SK-N-SH (cell line): ENCODE measurements at regions not wholly inside any gene's neighbourhood (a gene's known extent, or its start where the extent isn't known, plus 50 kb on each side); places are given as distances from the start of the nearest gene placed in this dataset.

ENCODE experiments used
- CTCF ChIA-PET: fragments of 300-600, 350-600 bp; formaldehyde crosslinking; extraction: SDS; loops from one replicate; lab custom pipeline; 2021; lab: Yijun Ruan, JAX
- POLR2A ChIA-PET: fragments of 350-600 bp; sonication (Branson Sonifier 250); formaldehyde crosslinking; extraction: SDS; loops from one replicate; lab custom pipeline; 2020; ENCODE audit warnings: antibody characterized with exemption, inconsistent platforms; lab: Yijun Ruan, JAX
- DNase-seq: peaks from one replicate; pipeline ENCODE4 v3.0.0; 2012
- H2AFZ ChIP-seq: fragments of 200-600 bp; sonication (generic); 2 replicates; pipeline ENCODE4 v1.8.1; 2016; ENCODE audit warnings: antibody characterized with exemption, mild to moderate bottlenecking, low read depth
- H3F3A ChIP-seq: fragments of 200-600 bp; sonication (generic); replicated peaks from 2 replicates; pipeline ENCODE3; 2016; ENCODE audit warnings: antibody characterized with exemption, mild to moderate bottlenecking; ENCODE audit not compliant: insufficient read depth
- H3K27ac ChIP-seq, 2 experiments: fragments of 200-500 bp in 1 of 2; fragments of 200-600 bp in 1 of 2; sonication (Bioruptor generic) in 1 of 2; sonication (generic), shearing (Covaris generic) in 1 of 2; 2 replicates each; pipeline versions ENCODE4 v1.5.1 to v1.6.1; 2014 to 2016; ENCODE audit warnings: low read depth in 2 of 2, inconsistent platforms in 1 of 2, low read length in 1 of 2, mild to moderate bottlenecking in 1 of 2, mixed read lengths in 1 of 2
- H3K27me3 ChIP-seq: fragments of 200-600 bp; sonication (generic), shearing (Covaris generic); 2 replicates; pipeline ENCODE4 v1.6.1; 2016; ENCODE audit warnings: mixed run types; ENCODE audit not compliant: insufficient read depth
- H3K36me3 ChIP-seq, 2 experiments: fragments of 200-500 bp in 1 of 2; fragments of 200-600 bp in 1 of 2; sonication (Bioruptor generic) in 1 of 2; sonication (generic) in 1 of 2; replicated peaks in 1 of 2; 2 replicates each; pipeline versions ENCODE3 to v1.5.1; 2014 to 2016; ENCODE audit warnings: low read length in 1 of 2, mild to moderate bottlenecking in 1 of 2; ENCODE audit not compliant: insufficient read depth in 2 of 2, control insufficient read depth in 1 of 2
- H3K4me1 ChIP-seq, 2 experiments: fragments of 200-500 bp in 1 of 2; fragments of 200-600 bp in 1 of 2; sonication (Bioruptor generic) in 1 of 2; sonication (generic), shearing (Covaris generic) in 1 of 2; 2 replicates each; pipeline versions ENCODE4 v1.5.1 to v1.6.1; 2014 to 2016; ENCODE audit warnings: low read depth in 1 of 2, low read length in 1 of 2, mixed run types in 1 of 2; ENCODE audit not compliant: insufficient read depth in 2 of 2, control insufficient read depth in 1 of 2
- H3K4me2 ChIP-seq: fragments of 200-600 bp; sonication (generic), shearing (Covaris generic); 2 replicates; pipeline ENCODE4 v1.6.1; 2017; ENCODE audit warnings: mixed run types
- H3K4me3 ChIP-seq, 2 experiments: fragments of 200-500 bp in 1 of 2; fragments of 200-600 bp in 1 of 2; sonication (Bioruptor generic) in 1 of 2; sonication (generic), shearing (Covaris generic) in 1 of 2; 2 replicates each; pipeline versions ENCODE4 v1.5.1 to v1.8.1; 2014 to 2016; ENCODE audit warnings: low read depth in 2 of 2, inconsistent platforms in 1 of 2, low read length in 1 of 2, mild to moderate bottlenecking in 1 of 2, mixed read lengths in 1 of 2, moderate library complexity in 1 of 2
- H3K79me2 ChIP-seq: fragments of 200-600 bp; sonication (generic); 2 replicates; pipeline ENCODE4 v1.8.1; 2017; ENCODE audit warnings: mild to moderate bottlenecking; ENCODE audit not compliant: insufficient read depth
- H3K9ac ChIP-seq: fragments of 200-600 bp; sonication (generic); 2 replicates; pipeline ENCODE4 v1.6.1; 2017; ENCODE audit warnings: mixed run types
- H3K9me2 ChIP-seq: fragments of 200-600 bp; sonication (generic); 2 replicates; pipeline ENCODE4 v1.6.1; 2017; ENCODE audit warnings: mixed run types
- H3K9me3 ChIP-seq: fragments of 200-600 bp; sonication (generic); 2 replicates; pipeline ENCODE4 v1.6.1; 2017; ENCODE audit warnings: mixed run types, mild to moderate bottlenecking, moderate library complexity
- H4K20me1 ChIP-seq: fragments of 200-600 bp; sonication (generic); 2 replicates; pipeline ENCODE4 v1.6.1; 2017; ENCODE audit warnings: mild to moderate bottlenecking, mixed run types; ENCODE audit not compliant: insufficient read depth
- CHD2 ChIP-seq: fragments of 150-350 bp; IDR thresholded peaks from 2 replicates; pipeline ENCODE4 v1.6.1; 2018; ENCODE audit warnings: low read length; ENCODE audit not compliant: partially characterized antibody
- EP300 ChIP-seq, 2 experiments: IDR thresholded peaks; 2 replicates each; pipeline versions ENCODE4 v1.4.0 to v1.6.1; 2012; ENCODE audit warnings: borderline replicate concordance in 1 of 2, low read depth in 1 of 2, low read length in 1 of 2
- FOSL2 ChIP-seq: IDR thresholded peaks from 2 replicates; pipeline ENCODE4 v1.4.0; 2012; ENCODE audit warnings: low read depth, mild to moderate bottlenecking, moderate library complexity, borderline replicate concordance
- FOXJ3 ChIP-seq: sonication (generic); formaldehyde crosslinking; IDR thresholded peaks from 2 replicates; pipeline ENCODE4 v1.5.1; 2020; ENCODE audit warnings: mild to moderate bottlenecking, missing genetic modification reagents
- FOXM1 ChIP-seq: IDR thresholded peaks from 2 replicates; pipeline ENCODE4 v1.4.0; 2012; ENCODE audit warnings: low read depth, mild to moderate bottlenecking
- GABPA ChIP-seq: IDR thresholded peaks from 2 replicates; pipeline ENCODE4 v1.4.0; 2012; ENCODE audit warnings: low read depth, mild to moderate bottlenecking
- MEF2A ChIP-seq: IDR thresholded peaks from 2 replicates; pipeline ENCODE4 v1.4.0; 2012; ENCODE audit warnings: low read depth, borderline replicate concordance
- NFIC ChIP-seq: IDR thresholded peaks from 2 replicates; pipeline ENCODE4 v1.4.0; 2012; ENCODE audit warnings: borderline replicate concordance
- POLR2AphosphoS5 ChIP-seq: IDR thresholded peaks from 2 replicates; pipeline ENCODE4 v1.6.1; 2012; ENCODE audit warnings: low read depth, low read length
- RCOR1 ChIP-seq: fragments of 150-350 bp; IDR thresholded peaks from 2 replicates; pipeline ENCODE4 v1.6.1; 2017; ENCODE audit warnings: antibody characterized with exemption, low read length
- RFX5 ChIP-seq: IDR thresholded peaks from 2 replicates; pipeline ENCODE4 v1.6.1; 2012; ENCODE audit warnings: mild to moderate bottlenecking, improper control_type of control experiment, low read length
- RXRA ChIP-seq: IDR thresholded peaks from 2 replicates; pipeline ENCODE4 v1.4.0; 2012; ENCODE audit warnings: low read depth, mild to moderate bottlenecking, borderline replicate concordance
- SIN3A ChIP-seq: IDR thresholded peaks from 2 replicates; pipeline ENCODE4 v1.6.1; 2012; ENCODE audit warnings: low read depth, mild to moderate bottlenecking, low read length, moderate library complexity, borderline replicate concordance
- SMC3 ChIP-seq: IDR thresholded peaks from 2 replicates; pipeline ENCODE4 v1.6.1; 2012; ENCODE audit warnings: low read depth, low read length, improper control_type of control experiment
- TEAD4 ChIP-seq: IDR thresholded peaks from 2 replicates; pipeline ENCODE4 v1.4.0; 2012; ENCODE audit warnings: mild to moderate bottlenecking, borderline replicate concordance; ENCODE audit not compliant: insufficient read depth
- YY1 ChIP-seq: IDR thresholded peaks from 2 replicates; pipeline ENCODE4 v1.4.0; 2012; ENCODE audit warnings: low read depth, mild to moderate bottlenecking
- WGBS: methylation state at CpG from one replicate; pipeline ENCODE4 v1.1.6; 2017; ENCODE audit warnings: low lambda C conversion rate; 5-methylcytosine and 5-hydroxymethylcytosine counted together
- TF ChIP-seq, protein P1 (sequence below): fragments of 150-350 bp; IDR thresholded peaks from 2 replicates; pipeline ENCODE4 v1.6.1; 2017; ENCODE audit warnings: antibody characterized with exemption, low read length, low read depth, borderline replicate concordance
- TF ChIP-seq, protein P2 (sequence below): IDR thresholded peaks from 2 replicates; pipeline ENCODE4; 2012

DNA sequence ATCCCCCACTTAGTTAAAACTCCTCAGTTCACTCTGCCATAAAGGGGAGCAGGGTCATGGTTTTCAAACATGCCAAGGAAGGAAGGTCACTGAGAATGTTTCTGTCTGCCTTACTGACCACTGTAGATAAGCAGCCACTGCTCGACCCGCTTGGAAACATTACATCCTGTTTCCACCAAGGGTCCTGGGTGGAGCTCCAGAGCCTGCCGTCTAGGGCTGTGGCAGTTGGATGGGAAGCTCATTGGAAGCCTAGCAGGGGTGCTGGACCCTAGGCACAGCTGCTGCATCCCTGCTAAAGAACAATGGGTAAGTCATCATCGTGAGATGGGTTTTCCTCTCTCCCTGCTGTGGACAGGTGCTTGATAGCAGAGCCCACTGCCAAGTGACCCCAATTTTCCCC, 76.0 kb upstream of the SRD5A3 start:
- WGBS, result 32% methylated on average over 4 of the region's 4 CpGs
- no peak for DNase-seq
- H3K9ac ChIP-seq, result no peak overlapping the region
- TF ChIP-seq FOSL2 (no peak), EP300 (IDR thresholded peaks at IDR 0.05; ENCODE audit: borderline replicate concordance in 1 of 2, low read depth in 1 of 2, low read length in 1 of 2) (no peak), POLR2AphosphoS5 (no peak), RXRA (no peak)
- H3K27me3 ChIP-seq, result no peaks in the 10 kb centered on the region; the same call in 1 of the 2 replicates
- H3K4me3 ChIP-seq, result no peak overlapping the region
- H3F3A ChIP-seq, result no peaks in the 10 kb centered on the region
- no peaks in the 10 kb centered on the region for H3K9me2 ChIP-seq
- ChIA-PET POLR2A (no interaction called here), CTCF (no interaction called here)
- no peaks in the 10 kb centered on the region for H4K20me1 ChIP-seq
- no peaks in the 10 kb centered on the region for H3K79me2 ChIP-seq
- H3K27ac ChIP-seq, result no peak overlapping the region
- no peak overlapping the region for H2AFZ ChIP-seq
- no peaks in the 10 kb centered on the region for H3K36me3 ChIP-seq
- H3K4me2 ChIP-seq, result no peak overlapping the region
- H3K9me3 ChIP-seq, result no peaks in the 10 kb centered on the region
- no peaks in the 10 kb centered on the region for H3K4me1 ChIP-seq

DNA sequence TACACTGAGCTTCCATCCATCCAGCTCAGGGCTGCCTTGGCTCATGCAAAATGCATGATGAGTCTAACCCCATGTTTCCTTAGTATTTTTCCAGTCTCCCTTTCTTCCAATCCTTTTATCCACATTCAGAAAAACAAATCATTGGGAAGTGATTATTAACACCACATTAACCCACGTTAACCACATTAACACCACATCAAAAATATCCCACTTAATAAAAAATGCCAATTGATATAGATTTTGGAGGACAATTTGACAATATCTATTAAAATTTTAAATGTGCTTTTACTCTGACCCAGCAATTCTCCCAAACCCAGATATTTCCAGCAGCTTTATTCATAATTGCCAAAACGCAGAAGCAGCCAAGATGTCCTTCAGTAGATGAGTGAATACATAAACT, 75.6 kb upstream of the SRD5A3 start:
- Histone ChIP-seq H3K4me3 (no peak overlapping the region), H3K79me2 (no peaks in the 10 kb centered on the region), H3K9ac (no peak overlapping the region)
- CTCF ChIA-PET, result no interaction called here
- no peak for TF ChIP-seq SIN3A
- TF ChIP-seq RFX5, result no peak
- TF ChIP-seq YY1, result no peak
- TF ChIP-seq EP300 (IDR thresholded peaks at IDR 0.05; ENCODE audit: borderline replicate concordance in 1 of 2, low read depth in 1 of 2, low read length in 1 of 2), result no peak
- no peak for TF ChIP-seq MEF2A
- TF ChIP-seq SMC3, result no peak
- TF ChIP-seq FOSL2, result no peak
- TF ChIP-seq TEAD4, result no peak
- TF ChIP-seq RXRA, result no peak
- TF ChIP-seq, protein P1, sequence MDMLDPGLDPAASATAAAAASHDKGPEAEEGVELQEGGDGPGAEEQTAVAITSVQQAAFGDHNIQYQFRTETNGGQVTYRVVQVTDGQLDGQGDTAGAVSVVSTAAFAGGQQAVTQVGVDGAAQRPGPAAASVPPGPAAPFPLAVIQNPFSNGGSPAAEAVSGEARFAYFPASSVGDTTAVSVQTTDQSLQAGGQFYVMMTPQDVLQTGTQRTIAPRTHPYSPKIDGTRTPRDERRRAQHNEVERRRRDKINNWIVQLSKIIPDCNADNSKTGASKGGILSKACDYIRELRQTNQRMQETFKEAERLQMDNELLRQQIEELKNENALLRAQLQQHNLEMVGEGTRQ, result no peak
- TF ChIP-seq CHD2, result no peak
- no peak for TF ChIP-seq GABPA
- TF ChIP-seq FOXM1, result no peak
- no peak for TF ChIP-seq FOXJ3 (CRISPR knock-in tag)
- TF ChIP-seq NFIC, result no peak
- TF ChIP-seq RCOR1, result no peak
- TF ChIP-seq, protein P2, sequence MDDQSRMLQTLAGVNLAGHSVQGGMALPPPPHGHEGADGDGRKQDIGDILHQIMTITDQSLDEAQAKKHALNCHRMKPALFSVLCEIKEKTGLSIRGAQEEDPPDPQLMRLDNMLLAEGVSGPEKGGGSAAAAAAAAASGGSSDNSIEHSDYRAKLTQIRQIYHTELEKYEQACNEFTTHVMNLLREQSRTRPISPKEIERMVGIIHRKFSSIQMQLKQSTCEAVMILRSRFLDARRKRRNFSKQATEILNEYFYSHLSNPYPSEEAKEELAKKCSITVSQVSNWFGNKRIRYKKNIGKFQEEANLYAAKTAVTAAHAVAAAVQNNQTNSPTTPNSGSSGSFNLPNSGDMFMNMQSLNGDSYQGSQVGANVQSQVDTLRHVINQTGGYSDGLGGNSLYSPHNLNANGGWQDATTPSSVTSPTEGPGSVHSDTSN, result no peak
- TF ChIP-seq, all 33 proteins: peak for 0
- Histone ChIP-seq H2AFZ (no peak overlapping the region), H3K4me2 (no peak overlapping the region), H3F3A (no peaks in the 10 kb centered on the region), H3K36me3 (no peaks in the 10 kb centered on the region), H3K4me1 (no peaks in the 10 kb centered on the region), H3K27me3 (no peaks in the 10 kb centered on the region), H3K27ac (no peak overlapping the region), H4K20me1 (no peaks in the 10 kb centered on the region), H3K9me3 (no peaks in the 10 kb centered on the region), H3K9me2 (no peaks in the 10 kb centered on the region)
- no peak for DNase-seq
- POLR2A ChIA-PET, result no interaction called here
- 6% methylated on average over 2 of the region's 2 CpGs for WGBS
